Stimulated activated CD4-positive, alpha-beta T cell treated with anti-CD3 and anti-CD28 coated beads, TNF-alpha, amount 100 ng/mL, for 48 hours (primary cell): ENCODE measurements at regions not wholly inside any gene's neighbourhood (a gene's known extent, or its start where the extent isn't known, plus 50 kb on each side); places are given as distances from the start of the nearest gene placed in this dataset.

Experiments used
- DNase-seq, 3 donors: peaks; one replicate each; pipeline ENCODE4 v3.0.0-alpha.2; 2020; ENCODE audit warnings: low read depth in 3 of 3

DNA sequence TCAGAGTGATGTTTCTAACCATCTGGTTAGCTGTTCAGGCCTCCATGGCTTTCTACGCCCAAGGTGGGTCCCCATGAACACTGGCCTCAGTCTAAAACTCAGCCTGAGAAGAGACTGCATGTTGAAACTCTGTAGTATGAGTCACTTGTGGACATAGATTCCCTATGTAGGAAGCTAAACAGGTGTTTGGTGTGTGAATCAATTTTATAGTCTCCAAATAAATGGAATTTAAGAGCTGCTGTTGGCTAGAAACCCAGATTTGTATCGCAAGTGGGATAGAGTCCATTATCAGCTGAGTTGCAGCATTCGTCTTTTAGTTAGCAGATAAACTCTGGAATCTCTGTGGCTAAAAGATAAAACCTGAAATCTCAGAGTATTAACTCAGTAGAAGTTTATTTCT, 131.4 kb downstream of the KCNS3 start:
- no peak for DNase-seq

DNA sequence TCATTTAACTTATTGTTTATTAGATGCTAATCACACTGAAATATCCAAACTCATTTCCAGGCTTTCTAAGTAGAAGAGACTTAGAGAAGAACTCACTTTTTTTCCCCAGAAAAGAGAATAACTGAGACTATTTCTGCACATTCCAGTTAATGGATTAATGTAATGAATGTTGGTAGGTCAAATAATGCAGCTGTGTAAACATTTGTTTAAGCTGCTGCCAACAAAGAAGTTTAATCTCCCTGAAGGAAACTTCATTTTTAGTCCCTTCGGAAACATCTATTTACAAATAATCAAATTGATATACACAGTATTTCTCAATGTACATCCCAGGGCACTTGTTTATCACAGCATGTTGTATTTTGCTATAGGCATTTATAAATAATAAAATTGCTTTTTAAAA, 126.9 kb downstream of the KCNS3 start:
- no peak for DNase-seq

GRCh38 chr2:18001671-18002070, 123.2 kb downstream of the KCNS3 start:
- DNase-seq, result no peak

- DNase-seq, result no peak
Observed at GRCh38 chr2:17996978-17997377, 118.5 kb downstream of the KCNS3 start.

- no peak for DNase-seq
Observed at GRCh38 chr2:17995593-17995992, 117.1 kb downstream of the KCNS3 start.
